ENCODE measurements at regions not wholly inside any gene's neighbourhood (a gene's known extent, or its start where the extent isn't known, plus 50 kb on each side); places are given as distances from the start of the nearest gene placed in this dataset.

DNA sequence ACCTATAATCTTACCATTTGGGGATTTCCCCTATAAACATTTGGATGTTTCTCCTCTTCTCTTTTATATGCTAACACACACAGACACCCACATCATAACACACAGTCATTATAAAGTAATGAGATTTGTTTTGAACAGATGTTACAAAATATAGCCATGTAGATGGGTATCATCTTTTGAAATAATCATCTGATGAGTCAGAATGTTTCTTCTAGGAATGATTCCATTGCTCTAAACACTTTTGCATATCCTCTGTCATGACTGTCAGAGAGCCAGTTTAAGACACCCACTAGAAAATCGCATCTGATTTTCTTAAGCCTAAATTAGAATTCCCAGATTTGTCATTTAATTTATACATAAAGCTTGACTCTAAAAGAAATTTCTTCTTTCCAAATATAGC, 442.6 kb downstream of the CMPK2 start:
- TF ChIP-seq, protein P1, sequence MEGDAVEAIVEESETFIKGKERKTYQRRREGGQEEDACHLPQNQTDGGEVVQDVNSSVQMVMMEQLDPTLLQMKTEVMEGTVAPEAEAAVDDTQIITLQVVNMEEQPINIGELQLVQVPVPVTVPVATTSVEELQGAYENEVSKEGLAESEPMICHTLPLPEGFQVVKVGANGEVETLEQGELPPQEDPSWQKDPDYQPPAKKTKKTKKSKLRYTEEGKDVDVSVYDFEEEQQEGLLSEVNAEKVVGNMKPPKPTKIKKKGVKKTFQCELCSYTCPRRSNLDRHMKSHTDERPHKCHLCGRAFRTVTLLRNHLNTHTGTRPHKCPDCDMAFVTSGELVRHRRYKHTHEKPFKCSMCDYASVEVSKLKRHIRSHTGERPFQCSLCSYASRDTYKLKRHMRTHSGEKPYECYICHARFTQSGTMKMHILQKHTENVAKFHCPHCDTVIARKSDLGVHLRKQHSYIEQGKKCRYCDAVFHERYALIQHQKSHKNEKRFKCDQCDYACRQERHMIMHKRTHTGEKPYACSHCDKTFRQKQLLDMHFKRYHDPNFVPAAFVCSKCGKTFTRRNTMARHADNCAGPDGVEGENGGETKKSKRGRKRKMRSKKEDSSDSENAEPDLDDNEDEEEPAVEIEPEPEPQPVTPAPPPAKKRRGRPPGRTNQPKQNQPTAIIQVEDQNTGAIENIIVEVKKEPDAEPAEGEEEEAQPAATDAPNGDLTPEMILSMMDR (IDR thresholded peaks at IDR 0.05), result no peak
- no peak for TF ChIP-seq POLR2A (IDR thresholded peaks at IDR 0.05)

Data from Peyer's patch (tissue), 4 donors.